GM13977 (cell line): ENCODE measurements at regions not wholly inside any gene's neighbourhood (a gene's known extent, or its start where the extent isn't known, plus 50 kb on each side); places are given as distances from the start of the nearest gene placed in this dataset.
"Not testable (repeated sequence)": the region's sequence is repeated elsewhere in the genome, so short reads cannot be mapped to it uniquely, and the experiment has no call there.

Experiments
- DNase-seq: peaks from one replicate; pipeline ENCODE4 v3.0.0; 2012; ENCODE audit warnings: low spot score
- in situ Hi-C: fragments of 300-500 bp; cut with MboI; formaldehyde crosslinking; loops from one replicate; pipeline ENCODE4 v1.12.0; 2022; ENCODE audit warnings: low sequenced_read_pairs, low pct_unique_long_range_greater_than_20kb, mixed read lengths, inconsistent platforms; ENCODE audit not compliant: unreplicated experiment
- TF ChIP-seq, protein P1 (sequence below): IDR thresholded peaks from 2 replicates; pipeline ENCODE4 v1.5.1; 2012; ENCODE audit warnings: mild to moderate bottlenecking, control low read depth; ENCODE audit not compliant: insufficient read depth; ENCODE audit errors: extremely low read depth, missing control alignments

DNA sequence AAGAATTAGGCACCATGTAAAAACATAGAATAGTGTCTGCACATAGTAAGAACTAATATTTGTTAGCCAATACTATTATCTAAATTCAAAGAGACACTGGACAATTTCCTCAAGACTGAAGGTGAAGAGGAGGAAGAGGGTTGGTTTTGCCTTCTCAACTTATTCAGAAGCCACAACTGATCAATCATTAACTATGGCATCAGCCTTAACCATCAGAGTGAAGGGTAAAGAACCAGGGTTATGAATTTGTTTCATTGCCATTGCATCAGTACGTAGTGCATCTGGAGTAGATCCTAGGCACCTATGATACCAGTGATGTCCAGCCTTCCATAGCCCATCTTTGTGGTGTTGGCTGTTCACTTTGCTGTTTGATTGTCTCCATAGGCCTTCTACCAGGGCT lies 421.7 kb upstream of the DEPDC1 start:
- in situ Hi-C loops: no loop called here
- TF ChIP-seq, protein P1, sequence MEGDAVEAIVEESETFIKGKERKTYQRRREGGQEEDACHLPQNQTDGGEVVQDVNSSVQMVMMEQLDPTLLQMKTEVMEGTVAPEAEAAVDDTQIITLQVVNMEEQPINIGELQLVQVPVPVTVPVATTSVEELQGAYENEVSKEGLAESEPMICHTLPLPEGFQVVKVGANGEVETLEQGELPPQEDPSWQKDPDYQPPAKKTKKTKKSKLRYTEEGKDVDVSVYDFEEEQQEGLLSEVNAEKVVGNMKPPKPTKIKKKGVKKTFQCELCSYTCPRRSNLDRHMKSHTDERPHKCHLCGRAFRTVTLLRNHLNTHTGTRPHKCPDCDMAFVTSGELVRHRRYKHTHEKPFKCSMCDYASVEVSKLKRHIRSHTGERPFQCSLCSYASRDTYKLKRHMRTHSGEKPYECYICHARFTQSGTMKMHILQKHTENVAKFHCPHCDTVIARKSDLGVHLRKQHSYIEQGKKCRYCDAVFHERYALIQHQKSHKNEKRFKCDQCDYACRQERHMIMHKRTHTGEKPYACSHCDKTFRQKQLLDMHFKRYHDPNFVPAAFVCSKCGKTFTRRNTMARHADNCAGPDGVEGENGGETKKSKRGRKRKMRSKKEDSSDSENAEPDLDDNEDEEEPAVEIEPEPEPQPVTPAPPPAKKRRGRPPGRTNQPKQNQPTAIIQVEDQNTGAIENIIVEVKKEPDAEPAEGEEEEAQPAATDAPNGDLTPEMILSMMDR: no peak
- DNase-seq: no peak

DNA sequence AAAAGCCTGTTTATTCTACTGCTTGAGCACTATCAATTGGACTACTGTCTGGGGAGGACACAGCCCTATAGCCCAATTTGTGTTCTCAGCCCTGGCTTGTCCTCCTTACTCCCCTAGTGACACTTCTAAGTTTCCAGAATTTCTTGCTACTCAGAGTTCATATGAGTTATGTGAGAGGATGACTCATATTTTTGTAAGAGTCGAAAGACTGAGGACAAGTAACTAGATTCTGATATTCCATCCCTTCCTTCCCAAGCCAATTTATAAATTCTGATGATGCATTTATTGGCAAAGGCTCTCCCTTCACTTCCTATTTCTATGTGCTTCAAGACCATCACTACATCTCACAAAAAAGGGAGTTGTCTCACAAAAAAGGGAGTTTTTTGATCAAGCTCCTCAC lies 422.2 kb upstream of the DEPDC1 start:
- TF ChIP-seq, protein P1: no peak
- in situ Hi-C loops: no loop called here
- no peak for DNase-seq

DNA sequence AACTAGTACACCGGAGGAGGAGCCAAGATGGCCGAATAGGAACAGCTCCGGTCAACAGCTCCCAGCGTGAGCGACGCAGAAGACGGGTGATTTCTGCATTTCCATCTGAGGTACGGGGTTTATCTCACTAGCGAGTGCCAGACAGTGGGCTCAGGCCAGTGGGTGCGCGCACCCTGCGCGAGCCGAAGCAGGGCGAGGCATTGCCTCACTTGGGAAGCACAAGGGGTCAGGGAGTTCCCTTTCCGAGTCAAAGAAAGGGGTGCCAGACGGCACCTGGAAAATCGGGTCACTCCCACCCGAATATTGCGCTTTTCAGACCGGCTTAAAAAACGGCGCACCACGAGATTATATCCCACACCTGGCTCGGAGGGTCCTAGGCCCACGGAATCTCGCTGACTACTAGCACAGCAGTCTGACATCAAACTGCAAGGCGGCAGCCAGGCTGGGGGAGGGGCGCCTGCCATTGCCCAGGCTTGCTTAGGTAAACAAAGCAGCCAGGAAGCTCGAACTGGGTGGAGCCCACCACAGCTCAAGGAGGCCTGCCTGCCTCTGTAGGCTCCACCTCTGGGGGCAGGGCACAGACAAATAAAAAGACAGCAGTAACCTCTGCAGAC lies 426.7 kb upstream of the DEPDC1 start:
- DNase-seq, in situ Hi-C loops: not testable (repeated sequence)

DNA sequence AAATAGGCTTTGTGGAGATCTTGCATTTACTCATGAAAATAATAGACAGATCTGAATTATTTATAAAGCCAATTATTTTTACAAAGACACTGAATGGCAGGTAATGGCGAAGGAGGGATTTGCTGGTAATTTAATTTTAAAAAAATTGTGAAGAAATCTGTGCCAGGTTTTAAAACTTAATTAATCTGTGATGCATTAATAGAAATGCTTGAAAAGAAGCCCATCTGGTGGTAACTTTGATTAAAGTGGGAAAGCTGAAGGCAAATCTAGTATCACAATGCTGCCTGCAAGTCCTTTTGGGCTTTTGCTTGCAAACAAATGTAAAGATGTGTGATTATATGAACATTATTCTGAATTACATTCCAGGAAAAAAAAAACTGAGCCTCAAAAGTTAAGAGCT lies 433.2 kb upstream of the DEPDC1 start:
- in situ Hi-C loops: no loop called here
- TF ChIP-seq, protein P1: no peak
- DNase-seq: no peak

DNA sequence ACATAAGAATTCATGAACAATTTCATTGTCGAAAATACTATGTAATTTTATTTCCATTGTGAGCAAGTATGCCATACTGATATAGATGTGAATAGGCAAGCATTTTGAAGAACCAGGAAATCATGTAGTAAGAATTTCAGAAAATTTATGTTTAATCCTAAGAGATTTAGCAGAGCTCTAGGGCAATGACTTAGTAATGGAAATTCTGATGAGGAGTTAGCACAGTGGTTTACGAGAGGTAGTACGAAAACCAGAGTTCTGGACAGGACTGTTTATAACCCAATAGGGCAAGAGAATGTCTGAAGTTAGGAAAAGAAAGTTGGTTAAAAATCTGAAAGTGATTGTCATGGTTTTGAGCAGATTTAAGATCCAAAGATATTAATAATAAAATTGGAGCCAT lies 439.6 kb upstream of the DEPDC1 start:
- in situ Hi-C loops: no loop called here
- DNase-seq: no peak
- TF ChIP-seq, protein P1: no peak

DNA sequence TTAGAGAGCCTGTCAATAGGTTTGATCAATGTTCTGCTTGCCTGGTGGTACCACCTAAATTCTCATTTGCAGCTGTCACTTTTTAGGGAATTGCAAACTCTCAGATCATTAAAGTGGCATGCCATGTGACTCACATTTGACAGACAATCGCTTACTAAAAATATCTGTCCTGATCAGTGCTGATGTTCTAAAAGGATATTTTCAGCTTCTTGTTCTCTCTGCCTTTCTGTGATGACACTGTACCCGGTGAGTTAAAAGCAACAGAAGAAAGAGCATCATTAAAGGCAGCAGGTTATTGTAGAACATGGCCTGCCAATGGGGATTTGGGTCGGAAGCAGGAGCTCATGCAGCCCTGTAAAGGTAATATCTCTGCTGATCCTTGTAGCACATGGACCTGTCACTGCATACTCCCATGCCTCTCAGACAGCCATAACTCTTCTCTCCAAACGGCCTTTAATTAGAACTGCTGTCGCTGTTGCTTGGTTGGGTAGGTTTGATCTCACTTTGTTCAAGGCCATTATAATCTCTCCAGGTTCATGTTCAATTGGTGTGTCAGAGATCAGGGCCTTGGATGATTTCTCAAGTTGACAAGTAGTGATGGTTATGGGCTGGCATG lies 441.3 kb upstream of the DEPDC1 start:
- in situ Hi-C loops: no loop called here
- TF ChIP-seq, protein P1: no peak
- no peak for DNase-seq

DNA sequence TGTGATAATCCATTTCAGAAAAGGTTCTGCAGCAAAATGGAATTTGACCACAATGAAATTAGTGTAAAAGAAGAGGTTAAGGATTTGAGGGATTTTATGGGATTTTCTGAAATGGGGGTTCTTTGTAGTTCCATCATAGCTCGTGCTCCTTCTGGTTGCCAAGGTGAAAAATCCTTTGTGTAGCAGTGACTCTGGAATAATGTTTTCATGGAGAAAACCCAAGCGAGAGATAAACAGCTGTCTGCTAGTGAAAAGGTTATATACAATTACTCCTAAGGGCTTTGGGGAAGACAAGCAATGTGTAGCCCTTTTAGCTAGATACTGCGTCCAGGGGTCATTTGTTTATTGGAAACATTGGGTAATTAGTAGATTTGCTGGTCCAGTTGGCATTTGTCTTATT lies 453.2 kb upstream of the DEPDC1 start:
- no peak for DNase-seq
- TF ChIP-seq, protein P1: no peak
- in situ Hi-C loops: no loop called here
